ENCODE measurements at regions not wholly inside any gene's neighbourhood (a gene's known extent, or its start where the extent isn't known, plus 50 kb on each side); places are given as distances from the start of the nearest gene placed in this dataset.
"Not testable (repeated sequence)": the region's sequence is repeated elsewhere in the genome, so short reads cannot be mapped to it uniquely, and the experiment has no call there.

DNA sequence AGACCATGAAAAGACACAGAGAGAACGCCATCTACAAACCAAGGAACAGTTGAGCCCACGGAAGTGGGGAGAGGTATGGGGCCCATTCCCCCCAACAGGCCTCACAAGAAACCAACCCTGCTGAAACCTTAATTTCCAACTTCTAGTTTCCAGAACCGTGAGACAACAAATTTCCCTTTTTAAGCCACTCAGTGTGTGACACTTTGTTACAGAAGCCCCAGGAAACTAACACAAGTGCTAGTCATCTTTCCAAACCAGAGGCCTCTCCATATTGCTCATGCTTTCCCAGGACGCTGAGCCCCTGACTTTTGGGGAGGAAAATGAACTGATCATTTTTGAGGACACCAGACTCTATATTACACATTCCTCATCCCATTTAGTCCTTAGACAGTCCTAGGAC lies 186.8 kb downstream of the NUFIP1 start:
- no peak overlapping the region for H3K4me3 ChIP-seq (ENCODE audit: low read depth, low read length)

DNA sequence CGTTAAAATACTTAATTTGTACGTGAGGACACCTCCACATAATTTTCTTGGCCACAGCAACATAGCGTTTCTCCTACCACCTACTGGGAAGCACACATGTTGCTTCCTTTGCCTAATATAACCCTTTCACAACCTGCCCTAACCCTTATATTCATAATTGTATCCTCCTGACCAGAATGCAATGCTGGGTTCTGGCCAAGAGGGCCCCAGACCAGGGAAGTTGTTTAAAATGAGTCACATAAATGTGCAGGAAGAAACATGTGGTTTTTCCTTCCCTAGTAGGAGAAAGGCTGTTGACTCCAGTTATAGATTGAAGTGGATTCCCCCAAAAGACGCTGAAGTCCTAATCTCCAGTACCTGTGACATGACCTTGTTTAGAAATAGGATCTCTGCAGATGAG lies 187.3 kb downstream of the NUFIP1 start:
- H3K4me3 ChIP-seq (ENCODE audit: low read depth, low read length): no peak overlapping the region
- TF ChIP-seq, protein P1, sequence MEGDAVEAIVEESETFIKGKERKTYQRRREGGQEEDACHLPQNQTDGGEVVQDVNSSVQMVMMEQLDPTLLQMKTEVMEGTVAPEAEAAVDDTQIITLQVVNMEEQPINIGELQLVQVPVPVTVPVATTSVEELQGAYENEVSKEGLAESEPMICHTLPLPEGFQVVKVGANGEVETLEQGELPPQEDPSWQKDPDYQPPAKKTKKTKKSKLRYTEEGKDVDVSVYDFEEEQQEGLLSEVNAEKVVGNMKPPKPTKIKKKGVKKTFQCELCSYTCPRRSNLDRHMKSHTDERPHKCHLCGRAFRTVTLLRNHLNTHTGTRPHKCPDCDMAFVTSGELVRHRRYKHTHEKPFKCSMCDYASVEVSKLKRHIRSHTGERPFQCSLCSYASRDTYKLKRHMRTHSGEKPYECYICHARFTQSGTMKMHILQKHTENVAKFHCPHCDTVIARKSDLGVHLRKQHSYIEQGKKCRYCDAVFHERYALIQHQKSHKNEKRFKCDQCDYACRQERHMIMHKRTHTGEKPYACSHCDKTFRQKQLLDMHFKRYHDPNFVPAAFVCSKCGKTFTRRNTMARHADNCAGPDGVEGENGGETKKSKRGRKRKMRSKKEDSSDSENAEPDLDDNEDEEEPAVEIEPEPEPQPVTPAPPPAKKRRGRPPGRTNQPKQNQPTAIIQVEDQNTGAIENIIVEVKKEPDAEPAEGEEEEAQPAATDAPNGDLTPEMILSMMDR (IDR thresholded peaks at IDR 0.05; ENCODE audit: low read depth, low read length): no peak

More for the DNA sequence above, 186.8 kb downstream of the NUFIP1 start:
- TF ChIP-seq, protein P1 (IDR thresholded peaks at IDR 0.05; ENCODE audit: low read depth, low read length): no peak

DNA sequence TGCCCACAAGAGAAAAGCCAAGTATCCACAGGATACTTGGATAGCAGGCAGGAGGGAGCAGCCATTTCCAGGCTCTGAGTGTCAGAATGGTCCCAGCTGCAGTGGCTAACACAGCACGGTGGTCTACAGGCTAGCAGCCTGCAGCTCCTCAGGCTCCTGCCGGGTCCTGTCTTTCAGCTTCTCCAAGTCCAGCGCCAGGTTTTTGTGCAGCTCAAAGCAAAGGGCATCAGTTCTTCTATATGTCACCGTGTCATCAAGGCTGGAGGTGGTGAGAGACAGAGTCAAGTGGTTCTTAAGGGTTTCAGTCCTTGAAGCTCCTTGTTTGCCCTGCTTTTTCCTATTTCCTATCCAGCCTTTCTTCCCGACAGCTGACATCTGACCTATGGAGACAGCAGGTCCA lies 188.6 kb downstream of the NUFIP1 start:
- TF ChIP-seq, protein P1 (IDR thresholded peaks at IDR 0.05; ENCODE audit: low read depth, low read length): no peak
- H3K4me3 ChIP-seq (ENCODE audit: low read depth, low read length): no peak overlapping the region

DNA sequence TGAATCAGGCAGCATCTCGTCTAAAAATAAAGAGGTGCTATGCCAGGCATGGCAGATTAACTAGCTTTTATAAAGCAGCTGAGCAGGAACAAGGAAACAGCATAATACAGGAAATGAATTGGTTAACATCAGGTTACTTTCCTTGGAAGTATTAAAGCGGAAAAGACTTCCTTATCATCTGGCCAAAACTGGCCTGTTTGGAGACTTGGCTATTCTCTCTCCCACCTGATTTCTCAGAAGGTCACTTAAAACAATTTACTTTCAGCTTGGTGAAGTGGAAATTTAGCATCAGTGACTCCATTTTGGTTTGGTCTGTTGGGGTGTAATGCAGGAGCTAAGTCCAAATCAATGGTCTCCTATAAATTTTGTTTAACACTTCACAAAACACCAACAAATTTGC lies 191.6 kb downstream of the NUFIP1 start:
- TF ChIP-seq, protein P1 (IDR thresholded peaks at IDR 0.05; ENCODE audit: low read depth, low read length): no peak
- H3K4me3 ChIP-seq (ENCODE audit: low read depth, low read length): no peak overlapping the region

DNA sequence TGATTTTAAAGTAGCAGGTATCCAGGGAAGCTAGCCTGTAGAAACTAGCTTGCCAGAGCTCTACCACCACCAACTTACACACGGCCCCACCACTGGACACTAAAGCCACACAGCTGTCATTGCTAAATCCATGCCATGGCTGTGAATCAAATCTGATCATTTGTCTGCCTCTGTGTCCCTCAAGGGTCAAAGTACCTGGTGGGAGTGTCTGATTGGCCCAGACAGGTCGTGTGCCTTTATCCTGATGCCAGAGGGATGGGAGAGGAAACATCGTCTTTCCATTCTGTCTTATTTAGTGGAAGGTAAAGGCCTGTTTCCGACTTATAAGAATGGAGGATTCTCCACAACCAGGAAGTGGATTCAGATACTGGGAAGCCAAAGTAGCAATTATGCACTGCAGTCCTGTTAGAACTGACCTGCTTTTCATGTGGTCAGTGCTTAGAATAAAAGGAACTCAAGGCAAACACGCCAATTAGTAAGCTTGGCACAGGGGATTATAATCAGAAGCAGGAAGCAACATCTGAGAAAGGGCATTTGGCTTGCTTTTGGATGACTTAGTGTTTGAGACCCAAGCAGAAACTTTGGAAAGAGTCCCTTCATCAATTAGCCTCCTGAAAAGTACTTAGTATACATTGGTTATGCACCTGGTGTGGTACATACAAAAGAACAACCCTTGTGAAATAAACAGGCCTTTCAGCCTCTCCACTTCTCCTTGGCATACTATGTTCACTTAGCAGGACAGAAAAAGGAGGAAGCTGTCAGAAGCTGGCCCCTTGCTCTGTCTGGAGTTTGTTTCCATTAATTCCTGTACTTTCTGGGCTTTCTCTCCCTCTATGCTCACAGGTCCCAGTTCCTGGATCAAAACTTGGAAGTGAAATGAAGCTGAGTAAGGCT lies 192.4 kb downstream of the NUFIP1 start:
- no peak overlapping the region for H3K4me3 ChIP-seq (ENCODE audit: low read depth, low read length)
- TF ChIP-seq, protein P1 (IDR thresholded peaks at IDR 0.05; ENCODE audit: low read depth, low read length): no peak

DNA sequence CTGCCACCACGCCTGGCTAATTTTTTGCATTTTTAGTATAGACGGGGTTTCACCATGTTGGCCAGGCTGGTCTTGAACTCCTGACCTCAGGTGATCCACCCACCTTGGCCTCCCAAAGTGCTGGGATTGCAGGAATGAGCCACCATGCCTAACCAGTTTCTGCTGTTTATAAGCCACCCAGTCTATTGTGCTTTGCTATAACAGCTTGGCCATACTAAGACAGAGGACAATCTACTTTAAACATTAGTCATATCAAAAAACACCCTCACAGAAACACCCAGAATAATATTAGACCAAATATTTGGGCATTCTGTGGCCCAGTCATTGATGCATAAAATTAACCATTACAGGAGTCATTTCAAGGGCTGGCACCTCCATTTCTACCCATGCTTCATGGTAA lies 193.2 kb downstream of the NUFIP1 start:
- not testable (repeated sequence) for H3K4me3 ChIP-seq (ENCODE audit: low read depth, low read length)

DNA sequence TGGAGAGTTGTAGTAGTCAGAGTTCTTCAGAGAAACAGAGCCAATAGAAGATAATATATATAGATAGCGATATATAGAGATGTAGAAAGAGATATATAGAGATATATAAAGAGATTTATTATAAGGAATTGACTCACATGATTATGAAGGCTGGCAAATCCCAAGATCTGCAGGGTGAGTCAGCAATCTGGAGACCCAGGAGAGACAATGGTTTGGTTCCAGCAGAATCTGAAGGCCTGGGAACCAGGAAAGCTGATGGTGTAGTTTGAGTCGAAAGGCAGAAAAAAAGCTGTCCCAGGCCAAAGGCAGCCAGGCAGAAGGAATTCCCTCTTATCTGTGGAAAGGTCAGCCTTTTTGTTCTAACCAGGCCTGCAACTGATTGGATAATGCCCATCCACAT lies 194.1 kb downstream of the NUFIP1 start:
- TF ChIP-seq, protein P1 (IDR thresholded peaks at IDR 0.05; ENCODE audit: low read depth, low read length): no peak
- H3K4me3 ChIP-seq (ENCODE audit: low read depth, low read length): no peak overlapping the region

All from WI38 (cell line).